HepG2 (cell line): ENCODE measurements at regions not wholly inside any gene's neighbourhood (a gene's known extent, or its start where the extent isn't known, plus 50 kb on each side); places are given as distances from the start of the nearest gene placed in this dataset.
A peak's percentile ranks its signal among the peaks of the same experiment; 100 is the strongest.

ENCODE experiments used
- BRD4 ChIP-seq: sonication (generic); formaldehyde crosslinking; IDR thresholded peaks from 2 replicates; pipeline ENCODE4 v1.4.0; 2020; ENCODE audit warnings: missing genetic modification reagents
- ELF3 ChIP-seq: IDR thresholded peaks from 2 replicates; pipeline ENCODE4 v1.6.1; 2016; ENCODE audit warnings: missing genetic modification reagents, missing compliant biosample characterization
- ETV6 ChIP-seq: sonication (generic); formaldehyde crosslinking; conservative IDR thresholded peaks from 2 replicates; pipeline ENCODE4 v1.4.0; 2020; ENCODE audit warnings: missing genetic modification reagents
- FOXK2 ChIP-seq: fragments of 450-650 bp; IDR thresholded peaks from 2 replicates; pipeline ENCODE4 v1.6.1; 2016
- ISX ChIP-seq: sonication (generic); formaldehyde crosslinking; conservative IDR thresholded peaks from 2 replicates; pipeline ENCODE4 v1.5.0; 2020; ENCODE audit warnings: missing genetic modification reagents
- KLF12 ChIP-seq: sonication (generic); formaldehyde crosslinking; IDR thresholded peaks from 2 replicates; pipeline ENCODE4 v1.4.0; 2020; ENCODE audit warnings: missing genetic modification reagents, borderline replicate concordance
- MTA3 ChIP-seq: sonication (generic); formaldehyde crosslinking; IDR thresholded peaks from 2 replicates; pipeline ENCODE4 v1.4.0; 2020; ENCODE audit warnings: missing genetic modification reagents
- PBX3 ChIP-seq: sonication (generic); formaldehyde crosslinking; IDR thresholded peaks from 2 replicates; pipeline ENCODE4 v1.8.1; 2023; ENCODE audit warnings: missing genetic modification reagents, inconsistent platforms, borderline replicate concordance
- PRPF4 ChIP-seq: fragments of 200-400 bp; formaldehyde crosslinking; IDR thresholded peaks from 2 replicates; pipeline ENCODE4 v1.6.1; 2016; ENCODE audit warnings: low read length, low read depth; ENCODE audit not compliant: poor library complexity, severe bottlenecking
- RCOR2 ChIP-seq: IDR thresholded peaks from 2 replicates; pipeline ENCODE4 v1.6.1; 2016; ENCODE audit warnings: missing biosample characterization, missing genetic modification reagents
- REPIN1 ChIP-seq: sonication (generic); formaldehyde crosslinking; IDR thresholded peaks from 2 replicates; pipeline ENCODE4 v1.8.0; 2022; ENCODE audit warnings: missing genetic modification reagents, low read depth, mild to moderate bottlenecking, borderline replicate concordance
- SALL2 ChIP-seq: sonication (generic); formaldehyde crosslinking; IDR thresholded peaks from 2 replicates; pipeline ENCODE4 v1.8.1; 2023; ENCODE audit warnings: mild to moderate bottlenecking, missing genetic modification reagents, inconsistent platforms
- TIGD3 ChIP-seq: sonication (generic); formaldehyde crosslinking; IDR thresholded peaks from 2 replicates; pipeline ENCODE4 v1.5.1; 2020; ENCODE audit warnings: mild to moderate bottlenecking, missing genetic modification reagents, borderline replicate concordance
- U2AF2 ChIP-seq: fragments of 200-400 bp; formaldehyde crosslinking; IDR thresholded peaks from 2 replicates; pipeline ENCODE4 v1.6.1; 2017; ENCODE audit warnings: low read depth, mild to moderate bottlenecking, low read length
- ZBTB10 ChIP-seq: sonication (generic); formaldehyde crosslinking; IDR thresholded peaks from 2 replicates; pipeline ENCODE4 v1.4.0; 2020; ENCODE audit warnings: missing genetic modification reagents, borderline replicate concordance
- ZFYVE20 ChIP-seq: sonication (generic); formaldehyde crosslinking; IDR thresholded peaks from 2 replicates; pipeline ENCODE4 v1.8.0; 2023; ENCODE audit warnings: low read depth, mild to moderate bottlenecking, moderate library complexity, missing genetic modification reagents, borderline replicate concordance
- ZMYM3 ChIP-seq: sonication (generic); formaldehyde crosslinking; IDR thresholded peaks from 2 replicates; pipeline ENCODE4 v1.5.1; 2020; ENCODE audit warnings: mild to moderate bottlenecking, missing genetic modification reagents
- ZNF234 ChIP-seq: sonication (generic); formaldehyde crosslinking; conservative IDR thresholded peaks from 2 replicates; pipeline ENCODE4 v1.5.1; 2020; ENCODE audit warnings: mild to moderate bottlenecking, missing genetic modification reagents
- ZNF44 ChIP-seq: sonication (generic); formaldehyde crosslinking; IDR thresholded peaks from 2 replicates; pipeline ENCODE4 v1.5.1; 2020; ENCODE audit warnings: mild to moderate bottlenecking, missing genetic modification reagents
- ZNF546 ChIP-seq: sonication (generic); formaldehyde crosslinking; conservative IDR thresholded peaks from 2 replicates; pipeline ENCODE4 v1.8.1; 2023; ENCODE audit warnings: mild to moderate bottlenecking, missing genetic modification reagents
- ZNF564 ChIP-seq: sonication (generic); formaldehyde crosslinking; IDR thresholded peaks from 2 replicates; pipeline ENCODE4 v1.8.1; 2023; ENCODE audit warnings: mild to moderate bottlenecking, missing genetic modification reagents
- ZSCAN31 ChIP-seq: sonication (generic); formaldehyde crosslinking; IDR thresholded peaks from 2 replicates; pipeline ENCODE4 v1.5.0; 2020; ENCODE audit warnings: low read depth, mild to moderate bottlenecking, missing genetic modification reagents
- ZSCAN5A ChIP-seq: sonication (generic); formaldehyde crosslinking; IDR thresholded peaks from 2 replicates; pipeline ENCODE4 v1.8.0; 2022; ENCODE audit warnings: mild to moderate bottlenecking, missing genetic modification reagents, borderline replicate concordance

- no peak for TF ChIP-seq TIGD3 (CRISPR knock-in tag)
- TF ChIP-seq KLF12 (CRISPR knock-in tag): no peak
- TF ChIP-seq ZFYVE20 (CRISPR knock-in tag): no peak
- no peak for TF ChIP-seq MTA3
- TF ChIP-seq PRPF4: no peak
- no peak for TF ChIP-seq ZNF564
- TF ChIP-seq ZMYM3 (CRISPR knock-in tag): no peak
- no peak for TF ChIP-seq SALL2 (CRISPR knock-in tag)
- peak; percentile 68 for TF ChIP-seq ELF3 (CRISPR knock-in tag)
- TF ChIP-seq ZSCAN31: no peak
- TF ChIP-seq ZSCAN5A (CRISPR knock-in tag): no peak
- TF ChIP-seq ZNF234 (CRISPR knock-in tag): no peak
- no peak for TF ChIP-seq ZNF546 (CRISPR knock-in tag)
- TF ChIP-seq ETV6: no peak
- TF ChIP-seq PBX3 (CRISPR knock-in tag): no peak
- TF ChIP-seq BRD4 (CRISPR knock-in tag): no peak
- 0 out of 2 replicates have a peak, but pooled peaks have one; percentile 58 for TF ChIP-seq FOXK2
- TF ChIP-seq U2AF2: no peak
- no peak for TF ChIP-seq ISX (CRISPR knock-in tag)
- no peak for TF ChIP-seq REPIN1 (CRISPR knock-in tag)
- TF ChIP-seq RCOR2 (CRISPR knock-in tag): 0 out of 2 replicates have a peak, but pooled peaks have one; percentile 34
- TF ChIP-seq ZNF44 (CRISPR knock-in tag): no peak
- TF ChIP-seq ZBTB10 (CRISPR knock-in tag): no peak
Measured at GRCh38 chr12:115313929-115314328, 630.0 kb upstream of the TBX3 start (continued).
